Breast epithelium (tissue), 3 donors: ENCODE measurements at regions not wholly inside any gene's neighbourhood (a gene's known extent, or its start where the extent isn't known, plus 50 kb on each side); places are given as distances from the start of the nearest gene placed in this dataset.

ENCODE experiments used
- POLR2AphosphoS5 ChIP-seq, 3 donors: sonication (generic); formaldehyde crosslinking; IDR thresholded peaks; one replicate each; pipeline ENCODE4 v1.6.1; 2017; ENCODE audit warnings: antibody characterized with exemption in 3 of 3
- TF ChIP-seq, protein P1 (sequence below), 3 donors: fragments of 450-650 bp; IDR thresholded peaks; one replicate each; pipeline ENCODE4 v1.5.1; 2016 to 2017; ENCODE audit warnings: antibody characterized with exemption in 3 of 3, mild to moderate bottlenecking in 3 of 3, moderate library complexity in 3 of 3

DNA sequence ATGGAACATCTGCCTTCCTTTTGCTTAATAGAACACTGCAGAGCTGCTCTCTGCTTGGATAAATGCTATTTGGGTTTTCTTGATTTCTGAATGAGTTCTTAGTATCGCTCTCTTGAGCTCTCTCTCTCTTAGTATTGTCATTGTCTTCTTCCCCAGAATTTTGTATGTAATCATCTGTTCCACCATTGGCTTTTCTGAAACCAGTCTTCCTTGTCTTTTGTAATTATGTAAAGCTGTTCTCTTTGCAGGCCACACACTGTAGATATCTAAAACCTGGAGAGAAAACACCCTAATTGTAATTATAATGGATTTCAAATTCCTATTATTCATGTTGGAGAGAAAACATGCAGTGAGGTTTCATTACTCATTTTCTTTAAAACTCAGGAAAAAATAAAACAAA is 333.1 kb upstream of the CHAC2 start:
- no peak for TF ChIP-seq POLR2AphosphoS5 (IDR thresholded peaks at IDR 0.05)
- TF ChIP-seq, protein P1, sequence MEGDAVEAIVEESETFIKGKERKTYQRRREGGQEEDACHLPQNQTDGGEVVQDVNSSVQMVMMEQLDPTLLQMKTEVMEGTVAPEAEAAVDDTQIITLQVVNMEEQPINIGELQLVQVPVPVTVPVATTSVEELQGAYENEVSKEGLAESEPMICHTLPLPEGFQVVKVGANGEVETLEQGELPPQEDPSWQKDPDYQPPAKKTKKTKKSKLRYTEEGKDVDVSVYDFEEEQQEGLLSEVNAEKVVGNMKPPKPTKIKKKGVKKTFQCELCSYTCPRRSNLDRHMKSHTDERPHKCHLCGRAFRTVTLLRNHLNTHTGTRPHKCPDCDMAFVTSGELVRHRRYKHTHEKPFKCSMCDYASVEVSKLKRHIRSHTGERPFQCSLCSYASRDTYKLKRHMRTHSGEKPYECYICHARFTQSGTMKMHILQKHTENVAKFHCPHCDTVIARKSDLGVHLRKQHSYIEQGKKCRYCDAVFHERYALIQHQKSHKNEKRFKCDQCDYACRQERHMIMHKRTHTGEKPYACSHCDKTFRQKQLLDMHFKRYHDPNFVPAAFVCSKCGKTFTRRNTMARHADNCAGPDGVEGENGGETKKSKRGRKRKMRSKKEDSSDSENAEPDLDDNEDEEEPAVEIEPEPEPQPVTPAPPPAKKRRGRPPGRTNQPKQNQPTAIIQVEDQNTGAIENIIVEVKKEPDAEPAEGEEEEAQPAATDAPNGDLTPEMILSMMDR (IDR thresholded peaks at IDR 0.05) = no peak
